Stimulated activated CD4-positive, alpha-beta T cell treated with anti-CD3 and anti-CD28 coated beads, Interleukin-4, amount 100 ng/mL, for 48 hours (primary cell): ENCODE measurements at regions not wholly inside any gene's neighbourhood (a gene's known extent, or its start where the extent isn't known, plus 50 kb on each side); places are given as distances from the start of the nearest gene placed in this dataset.
"Not testable (repeated sequence)": the region's sequence is repeated elsewhere in the genome, so short reads cannot be mapped to it uniquely, and the experiment has no call there.

ENCODE experiments used
- DNase-seq, 2 donors: peaks; one replicate each; pipeline ENCODE4 v3.0.0-alpha.2; 2020; ENCODE audit warnings: low read depth in 2 of 2

DNA sequence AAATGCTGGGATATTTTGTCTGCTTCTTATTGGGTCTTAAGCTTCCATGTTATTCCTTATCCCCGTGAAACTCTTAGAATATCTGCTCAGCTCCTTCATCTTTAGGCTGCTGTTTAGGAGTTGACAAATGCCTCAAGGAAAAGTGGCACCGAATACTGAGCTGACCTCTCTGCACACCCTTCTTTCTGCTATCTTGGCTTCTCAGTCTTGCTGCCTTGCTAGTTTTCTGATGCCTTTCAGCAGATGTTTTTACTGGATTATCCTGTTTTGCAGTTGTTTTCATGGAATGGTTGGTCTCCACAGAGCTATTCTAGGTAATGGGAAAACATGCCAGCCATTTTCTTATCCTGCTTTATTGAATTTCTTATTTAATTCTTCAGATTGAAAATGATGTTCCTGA lies 86.3 kb downstream of the GYPE start:
- no peak for DNase-seq

GRCh38 chr4:143817866-143818265 lies 87.5 kb downstream of the GYPE start:
- DNase-seq, result not testable (repeated sequence)

GRCh38 chr4:143815375-143815774 lies 90.0 kb downstream of the GYPE start:
- not testable (repeated sequence) for DNase-seq

DNA sequence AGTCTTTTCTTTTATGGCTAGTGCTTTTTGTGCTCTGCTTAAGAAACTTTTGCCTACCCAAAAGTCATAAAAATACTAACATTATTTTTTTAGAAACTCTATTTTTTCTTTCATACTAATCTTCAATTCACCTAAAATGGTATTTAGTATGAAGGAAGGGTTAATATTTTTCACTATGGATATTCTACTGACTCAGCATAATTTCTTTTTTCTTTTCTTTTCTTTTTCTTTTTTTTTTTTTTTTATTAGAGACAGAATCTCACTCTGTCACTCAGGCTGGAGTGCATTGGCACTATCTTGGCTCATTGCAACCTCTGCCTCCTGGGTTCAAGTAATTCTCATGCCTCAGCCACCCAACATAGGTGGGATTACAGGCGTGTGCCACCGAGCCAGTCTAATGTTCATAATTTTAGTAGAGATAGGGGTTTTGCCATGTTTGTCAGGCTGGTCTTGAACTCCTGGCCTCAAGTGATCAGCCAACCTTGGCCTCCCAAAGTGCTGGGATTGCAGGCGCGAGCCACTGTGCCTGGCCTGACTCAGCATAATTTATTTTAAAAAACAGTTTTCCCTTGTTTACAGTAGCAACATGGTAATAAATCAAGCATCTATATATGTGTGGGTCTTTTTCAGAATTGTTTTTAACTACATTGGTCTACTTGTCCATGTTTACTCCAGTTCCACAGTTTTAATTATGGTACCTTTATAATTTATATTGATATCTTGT lies 91.8 kb downstream of the GYPE start:
- not testable (repeated sequence) for DNase-seq

DNA sequence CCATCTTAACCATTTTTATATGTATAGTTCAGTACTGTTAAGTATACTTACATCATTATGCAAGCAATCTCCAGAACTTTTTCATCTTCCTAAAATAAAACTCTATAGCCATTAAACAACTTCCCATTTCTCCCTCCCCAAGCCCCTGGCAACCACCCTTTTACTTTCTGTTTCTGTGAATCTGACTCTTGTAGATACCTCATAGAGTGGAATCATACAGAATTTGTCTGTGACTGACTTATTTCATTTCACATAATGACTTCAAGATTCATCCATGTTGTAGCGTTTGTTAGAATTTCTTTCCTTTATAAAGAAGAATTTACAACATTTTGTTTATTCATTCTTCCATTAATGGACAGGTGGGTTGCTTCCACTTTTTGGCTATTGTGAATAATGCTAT lies 91.2 kb upstream of the FREM3 start:
- DNase-seq, result not testable (repeated sequence)

DNA sequence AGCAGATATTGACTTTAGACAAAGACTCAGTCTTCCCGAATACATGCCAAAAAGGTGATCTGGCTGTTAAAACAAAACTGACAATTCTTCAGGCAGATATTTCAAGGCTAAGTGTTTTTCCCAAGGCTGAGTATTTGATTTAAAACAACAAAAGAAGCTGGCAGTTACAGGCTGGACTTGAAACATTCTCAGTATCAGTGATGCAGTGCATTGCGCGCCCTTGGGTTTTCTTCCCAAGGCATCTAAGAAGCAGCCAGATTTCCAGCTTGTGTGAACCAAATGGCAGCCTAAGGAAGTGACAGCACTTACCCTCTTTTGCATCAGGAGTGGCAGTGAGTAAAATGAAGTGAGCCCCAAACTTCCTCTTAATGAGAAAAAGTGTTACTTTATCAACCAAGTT lies 90.0 kb upstream of the FREM3 start:
- DNase-seq, result not testable (repeated sequence)

GRCh38 chr4:143789618-143790017 lies 89.1 kb upstream of the FREM3 start:
- DNase-seq, result not testable (repeated sequence)

GRCh38 chr4:143784567-143784966 lies 84.1 kb upstream of the FREM3 start:
- DNase-seq, result no peak

DNA sequence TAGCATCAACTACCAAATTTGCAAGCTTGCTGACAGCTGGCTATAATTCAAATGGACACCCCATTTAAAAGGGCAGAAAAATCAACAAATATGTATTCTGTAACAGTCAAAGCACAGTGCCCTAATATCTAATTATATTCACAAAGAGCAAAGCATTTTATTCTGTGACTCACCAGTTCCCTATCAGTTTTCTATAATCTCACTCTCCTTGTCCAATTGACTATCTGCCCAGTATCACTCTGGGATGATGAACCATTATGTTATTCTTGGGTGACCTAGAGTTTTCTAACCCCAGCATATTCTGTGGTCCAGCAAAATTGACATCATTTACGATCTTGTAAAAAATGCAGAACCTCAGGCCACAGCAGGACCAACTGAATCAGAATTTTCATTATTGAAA lies 82.0 kb upstream of the FREM3 start:
- DNase-seq, result no peak

- peak; percentile 23 to 28 for DNase-seq
These were observed 73.8 kb upstream of the FREM3 start for GRCh38 chr4:143773998-143774895.

- no peak for DNase-seq
These were observed 70.8 kb upstream of the FREM3 start for GRCh38 chr4:143771269-143771668.

DNA sequence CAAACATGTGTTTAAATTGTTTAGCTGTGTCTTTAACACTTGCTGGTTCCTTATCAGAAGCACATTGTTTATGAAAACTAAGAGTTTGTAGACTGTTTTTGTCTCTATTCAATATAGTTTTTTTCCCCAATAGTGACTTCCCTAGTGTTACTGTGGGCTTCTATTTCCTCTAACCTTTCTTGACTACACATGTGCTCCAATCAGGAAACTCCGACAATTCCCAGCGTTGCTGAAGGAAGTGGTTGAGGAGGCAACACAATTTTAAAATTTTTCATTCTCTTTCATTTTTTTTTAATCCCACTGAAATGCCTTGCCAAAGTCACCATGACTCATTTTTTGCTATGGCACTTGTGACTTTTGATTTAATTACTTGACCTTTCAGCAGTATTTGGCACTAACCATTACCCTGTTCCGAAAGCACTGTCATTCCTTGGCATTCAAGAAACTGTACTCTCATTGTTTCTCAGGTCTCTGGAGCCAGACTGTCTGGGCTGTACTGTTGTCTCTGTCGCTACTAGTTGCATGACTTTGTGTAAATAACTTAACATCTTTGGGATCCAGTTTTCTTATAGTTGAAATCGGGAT lies 67.6 kb upstream of the FREM3 start:
- DNase-seq, result no peak

GRCh38 chr4:143763587-143763986 lies 63.1 kb upstream of the FREM3 start:
- DNase-seq, result no peak

GRCh38 chr4:143762511-143762910 lies 62.0 kb upstream of the FREM3 start:
- DNase-seq, result no peak
